ENCODE measurements at regions not wholly inside any gene's neighbourhood (a gene's known extent, or its start where the extent isn't known, plus 50 kb on each side); places are given as distances from the start of the nearest gene placed in this dataset.

- TF ChIP-seq, protein P1, sequence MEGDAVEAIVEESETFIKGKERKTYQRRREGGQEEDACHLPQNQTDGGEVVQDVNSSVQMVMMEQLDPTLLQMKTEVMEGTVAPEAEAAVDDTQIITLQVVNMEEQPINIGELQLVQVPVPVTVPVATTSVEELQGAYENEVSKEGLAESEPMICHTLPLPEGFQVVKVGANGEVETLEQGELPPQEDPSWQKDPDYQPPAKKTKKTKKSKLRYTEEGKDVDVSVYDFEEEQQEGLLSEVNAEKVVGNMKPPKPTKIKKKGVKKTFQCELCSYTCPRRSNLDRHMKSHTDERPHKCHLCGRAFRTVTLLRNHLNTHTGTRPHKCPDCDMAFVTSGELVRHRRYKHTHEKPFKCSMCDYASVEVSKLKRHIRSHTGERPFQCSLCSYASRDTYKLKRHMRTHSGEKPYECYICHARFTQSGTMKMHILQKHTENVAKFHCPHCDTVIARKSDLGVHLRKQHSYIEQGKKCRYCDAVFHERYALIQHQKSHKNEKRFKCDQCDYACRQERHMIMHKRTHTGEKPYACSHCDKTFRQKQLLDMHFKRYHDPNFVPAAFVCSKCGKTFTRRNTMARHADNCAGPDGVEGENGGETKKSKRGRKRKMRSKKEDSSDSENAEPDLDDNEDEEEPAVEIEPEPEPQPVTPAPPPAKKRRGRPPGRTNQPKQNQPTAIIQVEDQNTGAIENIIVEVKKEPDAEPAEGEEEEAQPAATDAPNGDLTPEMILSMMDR (IDR thresholded peaks at IDR 0.05) = no peak
- TF ChIP-seq POLR2A (IDR thresholded peaks at IDR 0.05) = no peak
These were observed 275.8 kb downstream of the SLC6A15 start for GRCh38 chr12:84636801-84637290.
